ENCODE measurements at regions not wholly inside any gene's neighbourhood (a gene's known extent, or its start where the extent isn't known, plus 50 kb on each side); places are given as distances from the start of the nearest gene placed in this dataset.

GRCh38 chr9:116072046-116072445 is 81.5 kb upstream of the PAPPA start:
- Histone ChIP-seq H3K4me1 (no peaks in the 10 kb centered on the region), H3K36me3 (no peaks in the 10 kb centered on the region), H3K4me3 (no peak overlapping the region), H3K27ac (no peak overlapping the region), H3K27me3 (no peaks in the 10 kb centered on the region), H3K9me3 (no peaks in the 10 kb centered on the region)
- TF ChIP-seq CTCF (IDR thresholded peaks at IDR 0.05): no peak
- no peak for TF ChIP-seq POLR2A (IDR thresholded peaks at IDR 0.05)
- ATAC-seq: no peak
- 77 to 85% (median 83%) methylated on average over 2 of the region's 2 CpGs for WGBS, 4 donors
- no peak for DNase-seq
- intact Hi-C loops (cut with DNase I): no loop called here

GRCh38 chr9:116073826-116074225 is 79.8 kb upstream of the PAPPA start:
- no peak for ATAC-seq
- TF ChIP-seq POLR2A (IDR thresholded peaks at IDR 0.05) (no peak), CTCF (IDR thresholded peaks at IDR 0.05) (no peak)
- intact Hi-C loops (cut with DNase I): no loop called here
- Histone ChIP-seq H3K27ac (no peak overlapping the region), H3K9me3 (no peaks in the 10 kb centered on the region), H3K27me3 (no peaks in the 10 kb centered on the region), H3K4me3 (no peak overlapping the region), H3K36me3 (no peaks in the 10 kb centered on the region), H3K4me1 (no peaks in the 10 kb centered on the region)
- DNase-seq: no peak
- WGBS, 4 donors: 63 to 84% (median 74%) methylated on average over 2 of the region's 2 CpGs

- intact Hi-C loops (cut with DNase I): no loop called here
- H3K4me1 ChIP-seq: no peaks in the 10 kb centered on the region
These were observed 78.9 kb upstream of the PAPPA start for GRCh38 chr9:116074658-116075057.

GRCh38 chr9:116075191-116075590 is 78.4 kb upstream of the PAPPA start:
- intact Hi-C loops (cut with DNase I): no loop called here
- WGBS, 4 donors: 88 to 93% (median 91%) methylated on average over 5 of the region's 5 CpGs
- TF ChIP-seq CTCF (IDR thresholded peaks at IDR 0.05): no peak
- no peak for TF ChIP-seq POLR2A (IDR thresholded peaks at IDR 0.05)
- Histone ChIP-seq H3K4me1 (no peaks in the 10 kb centered on the region), H3K36me3 (no peaks in the 10 kb centered on the region), H3K27me3 (no peaks in the 10 kb centered on the region), H3K4me3 (no peak overlapping the region), H3K27ac (no peak overlapping the region), H3K9me3 (no peaks in the 10 kb centered on the region)
- ATAC-seq: no peak
- DNase-seq: no peak

More at GRCh38 chr9:116074658-116075057, 78.9 kb upstream of the PAPPA start:
- Histone ChIP-seq H3K36me3 (no peaks in the 10 kb centered on the region), H3K27me3 (no peaks in the 10 kb centered on the region), H3K4me3 (no peak overlapping the region), H3K27ac (no peak overlapping the region), H3K9me3 (no peaks in the 10 kb centered on the region)
- DNase-seq: no peak
- TF ChIP-seq POLR2A (IDR thresholded peaks at IDR 0.05) (no peak), CTCF (IDR thresholded peaks at IDR 0.05) (no peak)
- ATAC-seq: no peak
